Lung (tissue), 11 donors: ENCODE measurements at regions not wholly inside any gene's neighbourhood (a gene's known extent, or its start where the extent isn't known, plus 50 kb on each side); places are given as distances from the start of the nearest gene placed in this dataset.

Experiments
- ATAC-seq: fragments of 200-7000 bp; cut with Tn5 transposase; one replicate; pipeline ENCODE4 v1.9.1; 2020; ENCODE audit warnings: moderate number of reproducible peaks; ENCODE audit not compliant: insufficient read depth, low FRiP score
- DNase-seq, 3 donors: peaks; one replicate each; pipeline ENCODE4 v3.0.0-alpha.2; 2013 to 2017
- H3K27ac ChIP-seq, 2 donors: one replicate each; pipeline ENCODE4 v1.5.1; 2013; ENCODE audit warnings: mild to moderate bottlenecking in 2 of 2, moderate library complexity in 2 of 2, control low read depth in 1 of 2, inconsistent platforms in 1 of 2, low read depth in 1 of 2, low read length in 1 of 2
- H3K27me3 ChIP-seq, 3 donors: one replicate each; pipeline ENCODE4 v1.5.1; 2013; ENCODE audit warnings: low read length in 2 of 3; ENCODE audit not compliant: control insufficient read depth in 3 of 3, insufficient read depth in 3 of 3
- H3K36me3 ChIP-seq, 4 donors: one replicate each; pipeline ENCODE4 v1.5.1; 2013; ENCODE audit warnings: low read length in 4 of 4, mild to moderate bottlenecking in 1 of 4, moderate library complexity in 1 of 4; ENCODE audit not compliant: control insufficient read depth in 4 of 4, insufficient read depth in 4 of 4
- H3K4me1 ChIP-seq, 5 donors: one replicate each; pipeline ENCODE4 v1.5.1; 2013; ENCODE audit warnings: low read length in 5 of 5, mild to moderate bottlenecking in 2 of 5, moderate library complexity in 1 of 5; ENCODE audit not compliant: control insufficient read depth in 5 of 5, insufficient read depth in 5 of 5
- H3K4me3 ChIP-seq: one replicate; pipeline ENCODE4 v1.5.1; 2013; ENCODE audit warnings: mild to moderate bottlenecking, control low read depth, moderate library complexity
- H3K9ac ChIP-seq, 2 donors: one replicate each; pipeline ENCODE4 v1.5.1; 2013; ENCODE audit warnings: low read length in 2 of 2, control low read depth in 1 of 2; ENCODE audit not compliant: insufficient read depth in 1 of 2
- H3K9me3 ChIP-seq, 4 donors: one replicate each; pipeline ENCODE4 v1.5.1; 2013; ENCODE audit warnings: low read length in 3 of 4, mild to moderate bottlenecking in 1 of 4, moderate library complexity in 1 of 4; ENCODE audit not compliant: control insufficient read depth in 4 of 4, insufficient read depth in 3 of 4
- CTCF ChIP-seq: IDR thresholded peaks from 2 replicates; pipeline ENCODE4 v1.5.1; 2012; ENCODE audit warnings: mild to moderate bottlenecking; ENCODE audit errors: control extremely low read depth, extremely low read depth
- WGBS, 2 donors: extraction: QIAGEN DNeasy Blood & Tissue Kit; methylation state at CpG; one replicate each; pipeline ENCODE4 v1.1.7; 2013; 5-methylcytosine and 5-hydroxymethylcytosine counted together
- donor health status: control.
- donor health status: control.
- donor health status: Bipolar disorder and iron deficiency.
- donor health status: healthy.
- donor health status: DM: yes; HTN: yes; CAD: no.

- H3K9ac ChIP-seq, result no peak overlapping the region
- no peak for ATAC-seq
- WGBS, 2 donors, result 84 to 88% methylated on average over 4 of the region's 4 CpGs
- no peaks in the 10 kb centered on the region for H3K36me3 ChIP-seq
- no peak overlapping the region for H3K4me3 ChIP-seq
- no peak for TF ChIP-seq CTCF
- no peak overlapping the region for H3K27ac ChIP-seq
- no peaks in the 10 kb centered on the region for H3K9me3 ChIP-seq
- DNase-seq, result no peak
- H3K4me1 ChIP-seq, result peaks cover 0 to 5% (median 0%) of the 10 kb centered on the region in 5 donors
- no peaks in the 10 kb centered on the region for H3K27me3 ChIP-seq
Observed at GRCh38 chr1:232384171-232384883, 245.6 kb downstream of the SIPA1L2 start.

DNA sequence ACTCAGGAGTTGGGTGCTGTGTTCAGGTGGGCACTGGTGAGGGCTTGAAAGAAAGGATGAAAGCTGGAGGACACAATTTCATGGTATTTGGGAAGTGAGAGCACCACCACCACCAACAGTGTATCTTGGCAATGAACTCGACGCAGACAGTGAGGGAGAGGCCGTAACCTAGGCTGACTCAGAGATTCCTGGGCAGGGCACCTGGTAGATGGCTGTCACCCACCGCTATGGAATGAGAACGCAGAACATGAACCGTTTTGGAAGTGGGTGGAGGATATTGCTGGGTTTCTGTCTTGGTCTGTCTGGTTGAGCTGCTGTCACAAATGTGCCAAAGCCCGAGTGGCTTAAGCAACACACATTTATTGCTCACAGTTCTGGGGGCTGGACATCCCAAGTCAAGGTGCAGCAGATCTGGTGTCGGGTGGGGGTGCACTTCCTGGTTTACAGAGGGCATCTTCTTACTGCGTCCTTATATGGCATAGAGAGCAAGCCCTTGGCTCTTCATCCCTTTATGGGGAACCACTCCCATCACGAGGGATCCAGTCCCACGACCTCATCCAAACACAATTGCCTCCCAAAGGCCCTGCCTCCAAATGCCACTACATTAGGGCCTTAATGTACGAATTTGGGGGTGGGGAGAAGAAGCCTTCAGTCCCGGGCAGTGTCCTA is 246.3 kb downstream of the SIPA1L2 start:
- TF ChIP-seq CTCF, result no peak
- Histone ChIP-seq H3K4me1 (peaks cover 0 to 5% (median 0%) of the 10 kb centered on the region in 5 donors), H3K36me3 (no peaks in the 10 kb centered on the region), H3K4me3 (no peak overlapping the region), H3K9me3 (no peaks in the 10 kb centered on the region), H3K9ac (no peak overlapping the region), H3K27ac (no peak overlapping the region), H3K27me3 (no peaks in the 10 kb centered on the region)
- ATAC-seq (no peak), DNase-seq (no peak)
- 88 to 93% methylated on average over 13 of the region's 13 CpGs for WGBS, 2 donors

DNA sequence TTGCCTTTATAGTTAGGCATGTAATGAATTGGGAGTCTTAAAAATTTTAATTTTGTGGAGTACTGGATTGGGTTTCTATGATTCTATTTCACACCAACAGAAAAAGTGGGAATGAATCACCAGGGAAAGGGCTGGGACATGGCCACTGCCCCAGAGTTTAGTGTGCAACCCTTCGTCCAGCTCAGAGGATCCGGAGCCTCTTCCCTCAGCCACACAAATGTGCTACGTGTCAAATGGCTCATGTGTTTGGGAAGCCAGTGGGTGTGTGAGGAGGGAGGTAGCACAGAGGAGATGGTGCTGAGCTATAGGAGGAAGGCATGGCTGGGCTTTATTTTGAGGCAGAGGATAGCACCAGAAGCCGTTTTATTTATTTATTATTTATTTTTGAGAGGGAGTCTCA is 247.3 kb downstream of the SIPA1L2 start:
- peaks cover 0 to 5% (median 0%) of the 10 kb centered on the region in 5 donors for H3K4me1 ChIP-seq
- no peaks in the 10 kb centered on the region for H3K9me3 ChIP-seq
- ATAC-seq (no peak), DNase-seq (no peak)
- H3K27ac ChIP-seq, result no peak overlapping the region
- H3K4me3 ChIP-seq, result no peak overlapping the region
- H3K27me3 ChIP-seq, result no peaks in the 10 kb centered on the region
- H3K36me3 ChIP-seq, result no peaks in the 10 kb centered on the region
- 85 to 89% methylated on average over 4 of the region's 4 CpGs for WGBS, 2 donors
- no peak overlapping the region for H3K9ac ChIP-seq
- TF ChIP-seq CTCF, result no peak
